ENCODE measurements at regions not wholly inside any gene's neighbourhood (a gene's known extent, or its start where the extent isn't known, plus 50 kb on each side); places are given as distances from the start of the nearest gene placed in this dataset.

GRCh38 chr5:92927291-92927778 lies 653.7 kb downstream of the NR2F1-AS1 start:
- Histone ChIP-seq H2BK5ac (ENCODE audit: low read depth, low read length, poor library complexity) (no peak overlapping the region), H3K4me2 (ENCODE audit: low read length) (no peak overlapping the region), H3K18ac (ENCODE audit: low read length) (no peak overlapping the region), H3K9me3 (ENCODE audit: insufficient read depth, low read depth, low read length) (no peaks in the 10 kb centered on the region), H3K4ac (ENCODE audit: low read depth, low read length) (no peak overlapping the region), H3K4me3 (ENCODE audit: low read depth, low read length) (no peak overlapping the region), H2BK120ac (ENCODE audit: insufficient read depth, low read length, poor library complexity) (no peak overlapping the region), H4K8ac (ENCODE audit: low read depth, low read length) (no peak overlapping the region), H3K36me3 (ENCODE audit: control insufficient read depth in 1 of 2, insufficient read depth in 2 of 2, low read length in 2 of 2) (no peaks in the 10 kb centered on the region), H3K14ac (ENCODE audit: low read length) (no peak overlapping the region), H4K91ac (ENCODE audit: low read depth, low read length) (no peak overlapping the region), H3K79me1 (ENCODE audit: low read length) (no peaks in the 10 kb centered on the region), H2AFZ (ENCODE audit: insufficient read depth, low read length, poor library complexity) (no peak overlapping the region), H3K23ac (ENCODE audit: low read length) (no peak overlapping the region), H4K12ac (ENCODE audit: low read depth, low read length) (no peak overlapping the region), H3K4me1 (ENCODE audit: control insufficient read depth in 1 of 2, insufficient read depth in 2 of 2, low read length in 2 of 2) (no peaks in the 10 kb centered on the region), H3K79me2 (ENCODE audit: control insufficient read depth, insufficient read depth, low read length, poor library complexity) (no peaks in the 10 kb centered on the region), H3K9ac (ENCODE audit: low read length) (no peak overlapping the region), H2AK5ac (ENCODE audit: low read length) (no peak overlapping the region), H3K27ac (ENCODE audit: low read depth, low read length) (no peak overlapping the region), H2BK12ac (ENCODE audit: low read length) (no peak overlapping the region), H3K27me3 (ENCODE audit: insufficient read depth, low read length) (no peaks in the 10 kb centered on the region)
- peak; percentile 49 to 57 for DNase-seq
- WGBS (ENCODE audit: extremely low coverage, insufficient coverage, insufficient read length), result no CpG with 5 or more reads among the region's 4 CpGs

DNA sequence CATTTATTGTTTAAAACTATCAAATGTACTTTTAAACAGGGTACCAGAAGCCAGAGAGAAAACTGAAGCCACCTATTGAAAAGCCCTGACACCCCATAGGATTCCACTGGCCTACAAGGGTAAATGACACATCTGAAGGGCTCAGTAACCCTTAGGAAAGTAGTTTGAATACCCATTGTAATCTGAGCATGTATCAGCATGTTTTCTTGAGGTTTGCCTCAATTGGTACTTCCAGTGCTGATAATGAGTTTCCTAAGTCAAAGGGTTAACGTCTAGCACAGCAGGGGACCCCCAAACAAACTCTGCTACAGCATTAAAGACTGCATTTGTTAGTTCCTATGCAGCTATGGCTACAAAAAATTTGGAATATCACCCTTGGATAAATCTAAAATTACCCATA lies 657.1 kb downstream of the NR2F1-AS1 start:
- no peak overlapping the region for H2BK5ac ChIP-seq (ENCODE audit: low read depth, low read length, poor library complexity)
- no peak for DNase-seq
- H3K23ac ChIP-seq (ENCODE audit: low read length), result no peak overlapping the region
- H3K27ac ChIP-seq (ENCODE audit: low read depth, low read length), result no peak overlapping the region
- no peak overlapping the region for H3K4ac ChIP-seq (ENCODE audit: low read depth, low read length)
- no peaks in the 10 kb centered on the region for H3K4me1 ChIP-seq (ENCODE audit: control insufficient read depth in 1 of 2, insufficient read depth in 2 of 2, low read length in 2 of 2)
- H2AK5ac ChIP-seq (ENCODE audit: low read length), result no peak overlapping the region
- no peak overlapping the region for H4K91ac ChIP-seq (ENCODE audit: low read depth, low read length)
- no peak overlapping the region for H3K4me3 ChIP-seq (ENCODE audit: low read depth, low read length)
- no peak overlapping the region for H3K4me2 ChIP-seq (ENCODE audit: low read length)
- H4K12ac ChIP-seq (ENCODE audit: low read depth, low read length), result no peak overlapping the region
- no peaks in the 10 kb centered on the region for H3K79me1 ChIP-seq (ENCODE audit: low read length)
- H3K14ac ChIP-seq (ENCODE audit: low read length), result no peak overlapping the region
- no peak overlapping the region for H3K9ac ChIP-seq (ENCODE audit: low read length)
- H3K36me3 ChIP-seq (ENCODE audit: control insufficient read depth in 1 of 2, insufficient read depth in 2 of 2, low read length in 2 of 2), result no peaks in the 10 kb centered on the region
- H3K9me3 ChIP-seq (ENCODE audit: insufficient read depth, low read depth, low read length), result no peaks in the 10 kb centered on the region
- H3K18ac ChIP-seq (ENCODE audit: low read length), result no peak overlapping the region
- no CpG with 5 or more reads among the region's 1 CpG for WGBS (ENCODE audit: extremely low coverage, insufficient coverage, insufficient read length)
- H2AFZ ChIP-seq (ENCODE audit: insufficient read depth, low read length, poor library complexity), result no peak overlapping the region
- H3K79me2 ChIP-seq (ENCODE audit: control insufficient read depth, insufficient read depth, low read length, poor library complexity), result no peaks in the 10 kb centered on the region
- no peak overlapping the region for H4K8ac ChIP-seq (ENCODE audit: low read depth, low read length)
- no peak overlapping the region for H2BK120ac ChIP-seq (ENCODE audit: insufficient read depth, low read length, poor library complexity)
- no peaks in the 10 kb centered on the region for H3K27me3 ChIP-seq (ENCODE audit: insufficient read depth, low read length)
- H2BK12ac ChIP-seq (ENCODE audit: low read length), result no peak overlapping the region

- Histone ChIP-seq H3K4me1 (ENCODE audit: control insufficient read depth in 1 of 2, insufficient read depth in 2 of 2, low read length in 2 of 2) (no peaks in the 10 kb centered on the region), H3K9me3 (ENCODE audit: insufficient read depth, low read depth, low read length) (no peaks in the 10 kb centered on the region), H3K9ac (ENCODE audit: low read length) (no peak overlapping the region), H3K18ac (ENCODE audit: low read length) (no peak overlapping the region), H2BK120ac (ENCODE audit: insufficient read depth, low read length, poor library complexity) (no peak overlapping the region), H3K79me1 (ENCODE audit: low read length) (no peaks in the 10 kb centered on the region), H3K14ac (ENCODE audit: low read length) (no peak overlapping the region), H3K23ac (ENCODE audit: low read length) (no peak overlapping the region), H4K12ac (ENCODE audit: low read depth, low read length) (no peak overlapping the region), H2BK12ac (ENCODE audit: low read length) (no peak overlapping the region), H3K79me2 (ENCODE audit: control insufficient read depth, insufficient read depth, low read length, poor library complexity) (no peaks in the 10 kb centered on the region), H3K27ac (ENCODE audit: low read depth, low read length) (no peak overlapping the region), H2BK5ac (ENCODE audit: low read depth, low read length, poor library complexity) (no peak overlapping the region), H3K27me3 (ENCODE audit: insufficient read depth, low read length) (no peaks in the 10 kb centered on the region), H3K4me2 (ENCODE audit: low read length) (no peak overlapping the region), H2AFZ (ENCODE audit: insufficient read depth, low read length, poor library complexity) (no peak overlapping the region), H2AK5ac (ENCODE audit: low read length) (no peak overlapping the region), H3K4me3 (ENCODE audit: low read depth, low read length) (no peak overlapping the region), H4K8ac (ENCODE audit: low read depth, low read length) (no peak overlapping the region), H3K36me3 (ENCODE audit: control insufficient read depth in 1 of 2, insufficient read depth in 2 of 2, low read length in 2 of 2) (no peaks in the 10 kb centered on the region), H3K4ac (ENCODE audit: low read depth, low read length) (no peak overlapping the region), H4K91ac (ENCODE audit: low read depth, low read length) (no peak overlapping the region)
- no CpG with 5 or more reads among the region's 5 CpGs for WGBS (ENCODE audit: extremely low coverage, insufficient coverage, insufficient read length)
- peak in 1 of 2 donors; percentile 15 for DNase-seq
Observed at GRCh38 chr5:92922231-92922967, 658.6 kb downstream of the NR2F1-AS1 start.

DNA sequence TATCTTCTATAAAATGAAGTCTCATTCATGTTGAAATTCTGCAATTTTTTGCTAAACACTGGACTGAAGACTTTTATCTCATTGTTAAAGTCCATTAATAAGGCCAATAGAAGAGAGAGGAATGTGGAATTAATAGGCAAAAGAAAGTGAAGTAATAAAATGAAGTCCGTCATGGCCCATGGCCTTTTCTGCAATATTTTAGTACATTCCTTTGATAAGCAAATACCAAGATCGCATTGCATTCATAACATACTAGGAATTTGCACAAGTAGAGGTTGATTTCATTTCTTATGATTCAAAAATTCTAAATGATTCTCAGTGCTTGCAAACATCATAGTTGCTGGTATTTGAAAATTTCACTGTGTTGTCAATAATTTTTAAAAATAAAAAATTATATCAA lies 664.0 kb downstream of the NR2F1-AS1 start:
- Histone ChIP-seq H3K36me3 (ENCODE audit: control insufficient read depth in 1 of 2, insufficient read depth in 2 of 2, low read length in 2 of 2) (no peaks in the 10 kb centered on the region), H3K4me2 (ENCODE audit: low read length) (no peak overlapping the region), H4K12ac (ENCODE audit: low read depth, low read length) (no peak overlapping the region), H3K9ac (ENCODE audit: low read length) (no peak overlapping the region), H2BK120ac (ENCODE audit: insufficient read depth, low read length, poor library complexity) (no peak overlapping the region), H3K18ac (ENCODE audit: low read length) (no peak overlapping the region), H4K91ac (ENCODE audit: low read depth, low read length) (no peak overlapping the region), H3K4ac (ENCODE audit: low read depth, low read length) (no peak overlapping the region), H3K27ac (ENCODE audit: low read depth, low read length) (no peak overlapping the region), H3K14ac (ENCODE audit: low read length) (no peak overlapping the region), H3K4me3 (ENCODE audit: low read depth, low read length) (no peak overlapping the region), H3K23ac (ENCODE audit: low read length) (no peak overlapping the region), H3K27me3 (ENCODE audit: insufficient read depth, low read length) (no peaks in the 10 kb centered on the region), H3K79me2 (ENCODE audit: control insufficient read depth, insufficient read depth, low read length, poor library complexity) (no peaks in the 10 kb centered on the region), H3K9me3 (ENCODE audit: insufficient read depth, low read depth, low read length) (no peaks in the 10 kb centered on the region), H3K4me1 (ENCODE audit: control insufficient read depth in 1 of 2, insufficient read depth in 2 of 2, low read length in 2 of 2) (no peaks in the 10 kb centered on the region), H2BK5ac (ENCODE audit: low read depth, low read length, poor library complexity) (no peak overlapping the region), H2BK12ac (ENCODE audit: low read length) (no peak overlapping the region), H3K79me1 (ENCODE audit: low read length) (no peaks in the 10 kb centered on the region), H4K8ac (ENCODE audit: low read depth, low read length) (no peak overlapping the region), H2AK5ac (ENCODE audit: low read length) (no peak overlapping the region), H2AFZ (ENCODE audit: insufficient read depth, low read length, poor library complexity) (no peak overlapping the region)
- DNase-seq, result peak; percentile 15 to 71
- WGBS (ENCODE audit: extremely low coverage, insufficient coverage, insufficient read length), result no CpG with 5 or more reads among the region's 2 CpGs
